ENCODE measurements at regions not wholly inside any gene's neighbourhood (a gene's known extent, or its start where the extent isn't known, plus 50 kb on each side); places are given as distances from the start of the nearest gene placed in this dataset.

GRCh38 chr12:111073370-111073769, 153.0 kb upstream of the MYL2 start:
- intact Hi-C loops (cut with micrococcal nuclease) = no loop called here
- TF ChIP-seq MAX (IDR thresholded peaks at IDR 0.05) (no peak), JUND (IDR thresholded peaks at IDR 0.05) (no peak), YY1 (IDR thresholded peaks at IDR 0.05; ENCODE audit: extremely low read depth, insufficient replicate concordance, low read depth, low read length) (no peak), POLR2AphosphoS5 (IDR thresholded peaks at IDR 0.05; ENCODE audit: low read depth, low read length) (no peak), EGR1 (IDR thresholded peaks at IDR 0.05; ENCODE audit: low read depth) (no peak), ZFX (IDR thresholded peaks at IDR 0.05) (no peak), FOSL1 (IDR thresholded peaks at IDR 0.05; ENCODE audit: low read depth) (no peak), SP1 (IDR thresholded peaks at IDR 0.05; ENCODE audit: low read depth) (no peak)
- H3K4me3 ChIP-seq (replicated peaks in 1 of 2; ENCODE audit: low read depth in 1 of 2, low read length in 2 of 2) = no peak overlapping the region
- H3K9me2 ChIP-seq (ENCODE audit: insufficient read depth) = no peaks in the 10 kb centered on the region
- no peak overlapping the region for H3K9ac ChIP-seq (ENCODE audit: low read length)
- no TSS peak for BruUV-seq (replicated peaks)
- POLR2A ChIA-PET = no interaction called here
- H3K27me3 ChIP-seq (ENCODE audit: insufficient read depth, low read length) = no peaks in the 10 kb centered on the region
- CTCF ChIA-PET = no interaction called here
- DNase-seq (ENCODE audit: low read depth, low spot score) = no peak
- H4K20me1 ChIP-seq (ENCODE audit: insufficient read depth) = no peaks in the 10 kb centered on the region
- ATAC-seq = no peak
- no peaks in the 10 kb centered on the region for H3K9me3 ChIP-seq (ENCODE audit: control insufficient read depth in 1 of 2, insufficient read depth in 1 of 2, low read depth in 1 of 2, low read length in 2 of 2)
- no peaks in the 10 kb centered on the region for H3K79me2 ChIP-seq (ENCODE audit: insufficient read depth, low read length)
- H3K36me3 ChIP-seq (ENCODE audit: control insufficient read depth in 1 of 2, insufficient read depth in 2 of 2, low read length in 2 of 2) = no peaks in the 10 kb centered on the region
- H3K27ac ChIP-seq (ENCODE audit: low read depth, low read length) = no peak overlapping the region
- RAD21 ChIA-PET (ENCODE audit: low non-redundant PET in 1 of 2, low total read pairs in 2 of 2, uncharacterized antibody in 2 of 2, unreplicated experiment in 2 of 2) = no interaction called here
- no peak overlapping the region for H2AFZ ChIP-seq (ENCODE audit: low read depth, low read length, poor library complexity, severe bottlenecking)
- no peak overlapping the region for H3K4me2 ChIP-seq (ENCODE audit: low read length)
- H3K4me1 ChIP-seq (ENCODE audit: control insufficient read depth in 1 of 2, insufficient read depth in 2 of 2, low read length in 2 of 2) = no peaks in the 10 kb centered on the region

DNA sequence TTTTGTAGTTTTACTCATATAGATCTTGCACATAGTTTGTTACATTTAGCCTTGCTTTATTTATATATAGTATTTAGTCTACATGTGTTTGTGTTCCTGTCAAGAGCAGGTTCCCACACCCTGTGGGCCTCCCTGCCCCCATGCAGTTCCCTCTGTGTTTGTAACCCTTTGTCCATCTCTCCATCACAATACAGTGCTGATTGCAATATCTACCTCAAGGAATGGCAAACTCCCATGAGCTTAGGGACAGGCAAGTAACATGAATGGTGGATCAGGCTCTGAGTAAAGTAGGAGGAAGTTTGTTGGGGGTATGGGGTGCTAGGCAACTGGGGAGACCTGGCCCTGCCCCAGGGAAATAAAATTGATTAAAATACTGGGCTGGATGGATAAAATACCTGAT, 151.9 kb upstream of the MYL2 start:
- ChIA-PET RAD21 (ENCODE audit: low non-redundant PET in 1 of 2, low total read pairs in 2 of 2, uncharacterized antibody in 2 of 2, unreplicated experiment in 2 of 2) (no interaction called here), POLR2A (no interaction called here), CTCF (no interaction called here)
- H4K20me1 ChIP-seq (ENCODE audit: insufficient read depth) = no peaks in the 10 kb centered on the region
- no peak overlapping the region for H3K4me3 ChIP-seq (replicated peaks in 1 of 2; ENCODE audit: low read depth in 1 of 2, low read length in 2 of 2)
- no peaks in the 10 kb centered on the region for H3K27me3 ChIP-seq (ENCODE audit: insufficient read depth, low read length)
- H2AFZ ChIP-seq (ENCODE audit: low read depth, low read length, poor library complexity, severe bottlenecking) = no peak overlapping the region
- no peaks in the 10 kb centered on the region for H3K9me3 ChIP-seq (ENCODE audit: control insufficient read depth in 1 of 2, insufficient read depth in 1 of 2, low read depth in 1 of 2, low read length in 2 of 2)
- no peak for DNase-seq (ENCODE audit: low read depth, low spot score)
- TF ChIP-seq CBX3 (IDR thresholded peaks at IDR 0.05; ENCODE audit: low read depth) = no peak
- intact Hi-C loops (cut with micrococcal nuclease) = no loop called here
- no peaks in the 10 kb centered on the region for H3K79me2 ChIP-seq (ENCODE audit: insufficient read depth, low read length)
- no peaks in the 10 kb centered on the region for H3K36me3 ChIP-seq (ENCODE audit: control insufficient read depth in 1 of 2, insufficient read depth in 2 of 2, low read length in 2 of 2)
- H3K4me2 ChIP-seq (ENCODE audit: low read length) = no peak overlapping the region
- H3K4me1 ChIP-seq (ENCODE audit: control insufficient read depth in 1 of 2, insufficient read depth in 2 of 2, low read length in 2 of 2) = peaks cover 0 to 5% of the 10 kb centered on the region in 2 experiments; a peak in 1 of 4 replicates
- no TSS peak for BruUV-seq (replicated peaks)
- no peak overlapping the region for H3K9ac ChIP-seq (ENCODE audit: low read length)
- H3K9me2 ChIP-seq (ENCODE audit: insufficient read depth) = no peaks in the 10 kb centered on the region
- ATAC-seq = no peak
- H3K27ac ChIP-seq (ENCODE audit: low read depth, low read length) = no peak overlapping the region
